Fibroblast of lung (primary cell): ENCODE measurements at regions not wholly inside any gene's neighbourhood (a gene's known extent, or its start where the extent isn't known, plus 50 kb on each side); places are given as distances from the start of the nearest gene placed in this dataset.

Experiments used
- CTCF ChIP-seq, 2 donors: IDR thresholded peaks in 1 of 2; conservative IDR thresholded peaks in 1 of 2; 1 replicate in 1 of 2; 2 replicates in 1 of 2; pipeline ENCODE4 v1.5.1; 2011 to 2012; ENCODE audit warnings: low read length in 2 of 2, control low read depth in 1 of 2, inconsistent platforms in 1 of 2, low read depth in 1 of 2, mild to moderate bottlenecking in 1 of 2
- EZH2 ChIP-seq: IDR thresholded peaks from 2 replicates; pipeline ENCODE4 v1.5.1; 2012; ENCODE audit warnings: low read length, control low read depth, mild to moderate bottlenecking; ENCODE audit errors: missing control alignments

GRCh38 chr6:165071906-165072305 lies 237.5 kb downstream of the C6orf118 start:
- no peak for TF ChIP-seq CTCF (conservative IDR thresholded peaks at IDR 0.05 in 1 of 2, IDR thresholded peaks at IDR 0.05 in 1 of 2; ENCODE audit: low read depth in 1 of 2, low read length in 2 of 2)
- TF ChIP-seq EZH2: no peak
